ENCODE measurements at regions not wholly inside any gene's neighbourhood (a gene's known extent, or its start where the extent isn't known, plus 50 kb on each side); places are given as distances from the start of the nearest gene placed in this dataset.

GRCh38 chr12:84599539-84599938 lies 313.1 kb downstream of the SLC6A15 start:
- Histone ChIP-seq H3K9me3 (no peaks in the 10 kb centered on the region), H3K27me3 (no peaks in the 10 kb centered on the region), H3K27ac (no peak overlapping the region), H3K4me3 (no peak overlapping the region), H3K36me3 (no peaks in the 10 kb centered on the region), H3K4me1 (no peaks in the 10 kb centered on the region)
- WGBS = 34% methylated on average over 2 of the region's 2 CpGs
- DNase-seq (ENCODE audit: low spot score in 2 of 2) = no peak
- no peak for TF ChIP-seq EP300 (IDR thresholded peaks at IDR 0.05)
- no peak for TF ChIP-seq POLR2AphosphoS5 (IDR thresholded peaks at IDR 0.05)
- no peak for TF ChIP-seq CTCF (IDR thresholded peaks at IDR 0.05)

- Histone ChIP-seq H3K9me3 (no peaks in the 10 kb centered on the region), H3K4me3 (no peak overlapping the region), H3K36me3 (no peaks in the 10 kb centered on the region), H3K27me3 (no peaks in the 10 kb centered on the region), H3K4me1 (no peaks in the 10 kb centered on the region), H3K27ac (no peak overlapping the region)
- no peak for TF ChIP-seq EP300 (IDR thresholded peaks at IDR 0.05)
- TF ChIP-seq POLR2AphosphoS5 (IDR thresholded peaks at IDR 0.05) = no peak
- no peak for TF ChIP-seq CTCF (IDR thresholded peaks at IDR 0.05)
- no peak for TF ChIP-seq POLR2A (IDR thresholded peaks at IDR 0.05)
- 71% methylated on average over 2 of the region's 2 CpGs for WGBS
- DNase-seq (ENCODE audit: low spot score in 2 of 2) = no peak
Observed at GRCh38 chr12:84596266-84596665, 316.3 kb downstream of the SLC6A15 start.

- Histone ChIP-seq H3K4me3 (no peak overlapping the region), H3K4me1 (no peaks in the 10 kb centered on the region), H3K27ac (no peak overlapping the region), H3K9me3 (no peaks in the 10 kb centered on the region), H3K36me3 (no peaks in the 10 kb centered on the region), H3K27me3 (no peaks in the 10 kb centered on the region)
- 78% methylated on average over 6 of the region's 6 CpGs for whole genome bisulfite sequencing
- TF ChIP-seq EP300 (IDR thresholded peaks at IDR 0.05) (no peak), CTCF (IDR thresholded peaks at IDR 0.05) (no peak), POLR2A (IDR thresholded peaks at IDR 0.05) (no peak), POLR2AphosphoS5 (IDR thresholded peaks at IDR 0.05) (no peak)
- DNase-seq (ENCODE audit: low spot score in 2 of 2) = no peak
Observed at GRCh38 chr12:84594157-84594556, 318.4 kb downstream of the SLC6A15 start.

GRCh38 chr12:84585776-84586395 lies 326.7 kb downstream of the SLC6A15 start:
- H3K4me3 ChIP-seq = no peak overlapping the region
- H3K27me3 ChIP-seq = no peaks in the 10 kb centered on the region
- H3K9me3 ChIP-seq = no peaks in the 10 kb centered on the region
- TF ChIP-seq CTCF (IDR thresholded peaks at IDR 0.05) (no peak), POLR2A (IDR thresholded peaks at IDR 0.05) (no peak), POLR2AphosphoS5 (IDR thresholded peaks at IDR 0.05) (no peak), EP300 (IDR thresholded peaks at IDR 0.05) (no peak)
- no peaks in the 10 kb centered on the region for H3K4me1 ChIP-seq
- no peak overlapping the region for H3K27ac ChIP-seq
- H3K36me3 ChIP-seq = no peaks in the 10 kb centered on the region
- WGBS = 49% methylated on average over 5 of the region's 5 CpGs
- DNase-seq (ENCODE audit: low spot score in 2 of 2) = no peak

GRCh38 chr12:84572196-84572595 lies 340.4 kb downstream of the SLC6A15 start:
- Histone ChIP-seq H3K4me1 (no peaks in the 10 kb centered on the region), H3K27ac (no peak overlapping the region), H3K27me3 (no peaks in the 10 kb centered on the region), H3K36me3 (no peaks in the 10 kb centered on the region), H3K9me3 (peaks cover 4% of the 10 kb centered on the region), H3K4me3 (no peak overlapping the region)
- TF ChIP-seq POLR2A (IDR thresholded peaks at IDR 0.05) (no peak), EP300 (IDR thresholded peaks at IDR 0.05) (no peak), CTCF (IDR thresholded peaks at IDR 0.05) (no peak), POLR2AphosphoS5 (IDR thresholded peaks at IDR 0.05) (no peak)
- WGBS = 39% methylated on average over 3 of the region's 3 CpGs
- DNase-seq (ENCODE audit: low spot score in 2 of 2) = no peak
